ENCODE measurements at regions not wholly inside any gene's neighbourhood (a gene's known extent, or its start where the extent isn't known, plus 50 kb on each side); places are given as distances from the start of the nearest gene placed in this dataset.

GRCh38 chr3:26560081-26560480 lies 62.5 kb upstream of the LRRC3B start:
- TF ChIP-seq POLR2A (IDR thresholded peaks at IDR 0.05) (no peak), CTCF (IDR thresholded peaks at IDR 0.05) (no peak)
